Large intestine (tissue), 3 donors: ENCODE measurements at regions not wholly inside any gene's neighbourhood (a gene's known extent, or its start where the extent isn't known, plus 50 kb on each side); places are given as distances from the start of the nearest gene placed in this dataset.
"Not testable (repeated sequence)": the region's sequence is repeated elsewhere in the genome, so short reads cannot be mapped to it uniquely, and the experiment has no call there.

Experiments
- DNase-seq, 2 donors: peaks; one replicate each; pipeline versions ENCODE4 v3.0.0 to v3.0.0-alpha.2; 2013
- H3K27ac ChIP-seq: one replicate; pipeline ENCODE4 v1.5.1; 2013; ENCODE audit warnings: low read length
- H3K27me3 ChIP-seq: 2 replicates; pipeline ENCODE4 v1.6.1; 2013; ENCODE audit warnings: low read length; ENCODE audit not compliant: control insufficient read depth, insufficient read depth
- H3K36me3 ChIP-seq: 2 replicates; pipeline ENCODE4 v1.6.1; 2013; ENCODE audit warnings: low read length; ENCODE audit not compliant: control insufficient read depth, insufficient read depth
- H3K4me1 ChIP-seq: one replicate; pipeline ENCODE4 v1.6.1; 2013; ENCODE audit warnings: low read length; ENCODE audit not compliant: control insufficient read depth, insufficient read depth
- H3K4me3 ChIP-seq: one replicate; pipeline ENCODE4 v1.5.1; 2013; ENCODE audit warnings: low read length
- H3K9me3 ChIP-seq: one replicate; pipeline ENCODE4 v1.6.1; 2013; ENCODE audit warnings: mild to moderate bottlenecking, low read depth, low read length, moderate library complexity; ENCODE audit not compliant: control insufficient read depth
- WGBS: methylation state at CpG from one replicate; pipeline ENCODE4 v1.1.5; 2013; ENCODE audit warnings: low lambda C conversion rate; ENCODE audit not compliant: insufficient coverage; 5-methylcytosine and 5-hydroxymethylcytosine counted together

DNA sequence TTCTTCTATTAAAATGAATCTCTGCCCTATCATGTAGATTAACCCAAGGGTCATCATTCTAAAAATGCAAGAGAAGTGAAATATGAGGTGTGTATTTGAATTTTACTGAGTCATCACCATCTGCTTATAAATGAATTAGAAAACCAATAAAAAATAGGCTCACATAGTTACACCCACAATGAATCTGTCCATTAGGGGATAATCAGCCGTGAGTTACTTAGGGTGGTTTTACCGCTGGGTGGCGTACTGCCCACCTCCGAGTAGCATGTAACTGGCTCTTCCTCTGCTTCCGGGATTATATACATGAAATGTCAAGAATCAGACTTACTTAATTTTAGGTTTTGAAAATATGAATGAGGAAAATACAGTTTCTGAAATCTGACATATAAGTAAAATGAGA, 332.9 kb upstream of the CCNG1 start:
- no peak for DNase-seq
- no CpG with 5 or more reads among the region's 5 CpGs for WGBS
- H3K4me3 ChIP-seq, result no peak overlapping the region

DNA sequence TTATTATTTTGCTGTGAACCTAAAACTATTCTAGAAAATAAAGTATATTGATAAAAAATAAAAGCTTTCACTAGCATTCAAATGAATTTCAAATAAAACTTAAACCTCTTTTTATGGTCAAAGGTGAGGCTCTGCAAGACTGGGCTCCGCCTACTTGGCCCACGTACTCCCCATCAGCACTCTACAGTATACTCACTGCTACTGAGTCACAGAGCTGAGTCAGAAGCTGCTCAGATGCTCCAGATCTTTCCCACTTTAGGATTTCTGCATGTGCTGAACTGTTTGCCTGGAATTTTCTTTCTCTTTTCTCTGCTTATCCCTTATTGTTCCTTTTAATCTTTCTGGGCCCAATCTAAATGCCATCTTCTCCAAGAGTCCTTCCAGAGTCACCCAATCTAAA, 331.9 kb upstream of the CCNG1 start:
- no peak for DNase-seq
- Histone ChIP-seq H3K9me3 (no peaks in the 10 kb centered on the region), H3K27me3 (no peaks in the 10 kb centered on the region), H3K27ac (no peak overlapping the region), H3K36me3 (no peaks in the 10 kb centered on the region), H3K4me3 (no peak overlapping the region), H3K4me1 (no peaks in the 10 kb centered on the region)
- WGBS, result no CpG with 5 or more reads among the region's 2 CpGs

More for the DNA sequence above, 332.9 kb upstream of the CCNG1 start:
- H3K4me1 ChIP-seq, result no peaks in the 10 kb centered on the region
- no peaks in the 10 kb centered on the region for H3K36me3 ChIP-seq
- no peaks in the 10 kb centered on the region for H3K27me3 ChIP-seq
- H3K27ac ChIP-seq, result no peak overlapping the region
- H3K9me3 ChIP-seq, result no peaks in the 10 kb centered on the region

DNA sequence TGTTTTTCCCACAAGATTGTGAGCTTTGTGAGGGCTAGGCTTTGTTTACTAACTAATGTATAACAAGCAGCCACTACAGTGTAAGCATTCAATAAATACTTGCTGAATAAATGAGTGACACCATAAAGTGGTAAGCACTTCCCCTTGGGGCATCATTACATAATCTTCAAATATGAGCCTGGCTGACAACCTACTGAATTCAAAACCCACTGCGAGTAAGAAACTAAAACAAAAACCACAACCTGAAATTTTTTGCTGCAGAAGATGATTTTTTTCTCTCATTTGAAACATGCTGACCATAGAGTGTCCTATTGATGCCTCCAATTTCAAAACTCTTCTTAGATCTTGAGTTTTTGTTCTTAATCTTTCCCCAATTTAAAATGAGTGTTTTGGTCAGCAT, 331.3 kb upstream of the CCNG1 start:
- H3K9me3 ChIP-seq, result no peaks in the 10 kb centered on the region
- no peak overlapping the region for H3K4me3 ChIP-seq
- no peak overlapping the region for H3K27ac ChIP-seq
- no peaks in the 10 kb centered on the region for H3K36me3 ChIP-seq
- no CpG with 5 or more reads among the region's 1 CpG for WGBS
- H3K27me3 ChIP-seq, result no peaks in the 10 kb centered on the region
- no peak for DNase-seq
- no peaks in the 10 kb centered on the region for H3K4me1 ChIP-seq

GRCh38 chr5:163108351-163108750, 329.0 kb upstream of the CCNG1 start:
- Histone ChIP-seq H3K27me3 (no peaks in the 10 kb centered on the region), H3K4me1 (no peaks in the 10 kb centered on the region), H3K4me3 (no peak overlapping the region), H3K9me3 (no peaks in the 10 kb centered on the region), H3K36me3 (no peaks in the 10 kb centered on the region), H3K27ac (no peak overlapping the region)
- 100% methylated on average over 1 of the region's 1 CpG for WGBS
- DNase-seq, result no peak

- Histone ChIP-seq H3K27ac (no peak overlapping the region), H3K9me3 (no peaks in the 10 kb centered on the region), H3K36me3 (no peaks in the 10 kb centered on the region), H3K4me1 (no peaks in the 10 kb centered on the region), H3K27me3 (no peaks in the 10 kb centered on the region), H3K4me3 (no peak overlapping the region)
- 90% methylated on average over 2 of the region's 4 CpGs for WGBS
- no peak for DNase-seq
Measured at GRCh38 chr5:163115011-163115410, 322.4 kb upstream of the CCNG1 start.

- no CpG with 5 or more reads among the region's 2 CpGs for WGBS
- not testable (repeated sequence) for H3K36me3 ChIP-seq, H3K27ac ChIP-seq, H3K4me3 ChIP-seq, H3K4me1 ChIP-seq, H3K27me3 ChIP-seq, DNase-seq, H3K9me3 ChIP-seq
Measured at GRCh38 chr5:163116618-163117017, 320.8 kb upstream of the CCNG1 start.

GRCh38 chr5:163134061-163134460, 303.3 kb upstream of the CCNG1 start:
- Histone ChIP-seq H3K4me3 (no peak overlapping the region), H3K9me3 (no peaks in the 10 kb centered on the region), H3K27me3 (no peaks in the 10 kb centered on the region), H3K27ac (no peak overlapping the region), H3K4me1 (no peaks in the 10 kb centered on the region), H3K36me3 (no peaks in the 10 kb centered on the region)
- DNase-seq, result no peak

- Histone ChIP-seq H3K9me3 (no peaks in the 10 kb centered on the region), H3K36me3 (no peaks in the 10 kb centered on the region), H3K27ac (no peak overlapping the region), H3K4me1 (no peaks in the 10 kb centered on the region), H3K27me3 (no peaks in the 10 kb centered on the region), H3K4me3 (no peak overlapping the region)
- no peak for DNase-seq
- no CpG with 5 or more reads among the region's 2 CpGs for WGBS
Measured at GRCh38 chr5:163135849-163136248, 301.5 kb upstream of the CCNG1 start.

DNA sequence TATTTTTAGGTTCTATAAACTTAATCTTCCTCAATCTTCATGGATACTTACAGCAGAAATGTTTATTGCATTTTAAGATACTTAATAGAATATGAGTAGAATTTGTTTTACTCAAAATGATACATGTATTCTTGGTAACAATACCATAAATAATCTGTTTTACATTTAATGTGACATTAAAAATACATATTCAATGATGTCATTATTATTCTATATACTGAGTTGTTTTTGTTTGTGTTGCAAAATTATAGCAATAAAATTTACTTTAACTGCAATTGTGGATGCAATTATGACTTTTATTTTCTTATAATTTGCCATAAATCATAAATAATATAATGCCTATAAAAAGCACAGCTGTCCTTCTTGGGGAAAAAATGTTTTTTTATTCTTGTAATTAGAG, 275.9 kb upstream of the CCNG1 start:
- H3K27ac ChIP-seq, result no peak overlapping the region
- H3K27me3 ChIP-seq, result no peaks in the 10 kb centered on the region
- H3K36me3 ChIP-seq, result no peaks in the 10 kb centered on the region
- DNase-seq, result no peak
- no peak overlapping the region for H3K4me3 ChIP-seq
- no peaks in the 10 kb centered on the region for H3K4me1 ChIP-seq
- peaks cover 5% of the 10 kb centered on the region for H3K9me3 ChIP-seq

GRCh38 chr5:163162645-163163044, 274.8 kb upstream of the CCNG1 start:
- Histone ChIP-seq H3K27me3 (no peaks in the 10 kb centered on the region), H3K36me3 (no peaks in the 10 kb centered on the region), H3K4me3 (no peak overlapping the region), H3K9me3 (peaks cover 5% of the 10 kb centered on the region), H3K4me1 (no peaks in the 10 kb centered on the region), H3K27ac (no peak overlapping the region)
- no peak for DNase-seq
- 100% methylated on average over 2 of the region's 3 CpGs for WGBS

DNA sequence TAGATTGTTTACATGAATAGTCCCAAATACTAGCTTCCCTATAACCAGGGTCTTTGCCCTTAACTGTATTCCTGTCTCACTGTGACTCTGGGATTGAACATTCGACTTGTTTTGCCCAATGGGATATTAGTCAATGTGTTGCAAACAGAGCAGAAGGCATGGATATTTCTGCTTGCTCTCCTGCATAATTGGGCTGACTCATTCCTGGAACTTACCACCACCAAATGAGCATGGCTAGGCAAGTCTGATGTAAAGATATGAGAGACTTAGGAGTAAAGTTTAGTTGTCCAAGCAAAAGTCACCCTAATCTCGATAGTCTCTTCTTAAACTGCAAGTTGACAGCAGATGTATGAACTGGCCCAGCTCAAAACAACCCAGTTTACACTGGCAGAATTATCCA, 273.5 kb upstream of the CCNG1 start:
- Histone ChIP-seq H3K27ac (no peak overlapping the region), H3K9me3 (peaks cover 5% of the 10 kb centered on the region), H3K4me1 (no peaks in the 10 kb centered on the region), H3K4me3 (no peak overlapping the region), H3K36me3 (no peaks in the 10 kb centered on the region), H3K27me3 (no peaks in the 10 kb centered on the region)
- WGBS, result 100% methylated on average over 1 of the region's 2 CpGs
- DNase-seq, result no peak
